ENCODE measurements at regions not wholly inside any gene's neighbourhood (a gene's known extent, or its start where the extent isn't known, plus 50 kb on each side); places are given as distances from the start of the nearest gene placed in this dataset.
"Not testable (repeated sequence)": the region's sequence is repeated elsewhere in the genome, so short reads cannot be mapped to it uniquely, and the experiment has no call there.

DNA sequence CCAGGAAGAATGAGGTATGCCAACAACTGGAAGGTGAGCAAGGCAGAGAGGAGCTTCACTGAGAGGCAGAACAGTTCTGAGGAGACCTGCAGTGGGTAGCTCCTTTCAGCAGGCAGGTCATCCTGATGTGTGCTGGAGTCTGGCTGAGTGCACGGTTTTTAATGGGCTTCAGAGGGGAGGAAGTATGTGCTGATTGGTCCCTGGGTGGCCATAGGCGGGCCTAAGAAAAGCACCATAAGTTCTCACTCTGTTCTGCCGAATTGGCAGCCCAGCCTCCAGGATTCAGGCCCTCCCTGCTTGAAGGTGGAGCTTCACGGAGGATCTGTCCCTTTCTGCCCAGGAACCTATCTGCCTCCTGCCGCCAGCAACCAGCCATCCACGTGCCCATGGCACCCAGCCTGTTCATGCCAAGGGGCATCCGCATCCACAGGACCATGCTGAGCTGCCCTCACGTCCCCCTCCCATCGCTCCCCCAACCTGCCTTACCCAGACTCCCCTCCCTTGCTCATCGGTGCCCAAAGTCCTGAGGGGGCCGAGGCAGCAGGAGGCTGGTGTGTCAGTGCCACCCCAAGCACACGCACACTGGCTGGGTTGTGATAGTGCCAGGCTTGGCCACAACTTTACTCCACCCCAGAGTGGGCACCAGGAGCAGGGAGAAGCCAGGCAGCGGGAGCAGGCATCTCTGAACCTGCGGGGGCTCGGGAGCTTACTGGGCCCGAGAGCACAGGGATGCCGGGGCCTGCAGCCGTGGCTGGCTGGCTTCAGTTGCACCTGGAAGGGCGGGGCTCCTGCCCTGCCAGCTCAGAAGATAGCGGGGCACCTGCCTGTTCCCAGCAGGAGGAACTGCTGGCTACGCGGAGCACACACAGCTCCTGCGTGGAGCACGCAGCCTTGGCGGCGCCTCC, 608.4 kb upstream of the FOXG1 start:
- no peaks in the 10 kb centered on the region for H3K27me3 ChIP-seq
- peaks cover 8% of the 10 kb centered on the region; the same call in 1 of the 2 replicates for H3K4me1 ChIP-seq
- no peaks in the 10 kb centered on the region for H3K36me3 ChIP-seq
- DNase-seq = no peak
- no peak overlapping the region for H3K4me3 ChIP-seq (ENCODE audit: low read depth, low read length)
- no peaks in the 10 kb centered on the region for H3K9me3 ChIP-seq
- TF ChIP-seq, protein P1, sequence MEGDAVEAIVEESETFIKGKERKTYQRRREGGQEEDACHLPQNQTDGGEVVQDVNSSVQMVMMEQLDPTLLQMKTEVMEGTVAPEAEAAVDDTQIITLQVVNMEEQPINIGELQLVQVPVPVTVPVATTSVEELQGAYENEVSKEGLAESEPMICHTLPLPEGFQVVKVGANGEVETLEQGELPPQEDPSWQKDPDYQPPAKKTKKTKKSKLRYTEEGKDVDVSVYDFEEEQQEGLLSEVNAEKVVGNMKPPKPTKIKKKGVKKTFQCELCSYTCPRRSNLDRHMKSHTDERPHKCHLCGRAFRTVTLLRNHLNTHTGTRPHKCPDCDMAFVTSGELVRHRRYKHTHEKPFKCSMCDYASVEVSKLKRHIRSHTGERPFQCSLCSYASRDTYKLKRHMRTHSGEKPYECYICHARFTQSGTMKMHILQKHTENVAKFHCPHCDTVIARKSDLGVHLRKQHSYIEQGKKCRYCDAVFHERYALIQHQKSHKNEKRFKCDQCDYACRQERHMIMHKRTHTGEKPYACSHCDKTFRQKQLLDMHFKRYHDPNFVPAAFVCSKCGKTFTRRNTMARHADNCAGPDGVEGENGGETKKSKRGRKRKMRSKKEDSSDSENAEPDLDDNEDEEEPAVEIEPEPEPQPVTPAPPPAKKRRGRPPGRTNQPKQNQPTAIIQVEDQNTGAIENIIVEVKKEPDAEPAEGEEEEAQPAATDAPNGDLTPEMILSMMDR (IDR thresholded peaks at IDR 0.05; ENCODE audit: low read depth, low read length) = no peak

DNA sequence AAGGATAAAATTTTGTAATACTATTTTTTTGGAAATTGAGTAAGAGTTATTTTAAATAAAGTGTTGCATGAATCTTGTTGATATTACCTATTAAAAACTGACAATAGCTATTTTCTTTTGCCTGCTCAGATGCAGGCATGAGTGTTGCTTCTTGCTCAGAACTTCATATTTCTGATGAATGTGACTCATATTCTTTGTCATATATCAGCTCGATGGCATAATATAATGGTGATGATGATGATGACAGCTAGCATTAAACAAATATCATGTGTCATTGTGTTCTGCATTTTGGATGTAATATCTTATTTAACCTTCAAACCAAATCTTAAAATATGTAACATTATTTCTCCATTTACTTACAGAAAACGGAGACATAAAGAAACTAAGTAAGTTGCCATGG, 605.5 kb upstream of the FOXG1 start:
- Histone ChIP-seq H3K4me1 (peaks cover 8% of the 10 kb centered on the region; the same call in 1 of the 2 replicates), H3K36me3 (no peaks in the 10 kb centered on the region), H3K9me3 (no peaks in the 10 kb centered on the region), H3K27me3 (no peaks in the 10 kb centered on the region), H3K4me3 (ENCODE audit: low read depth, low read length) (no peak overlapping the region)
- DNase-seq = no peak
- TF ChIP-seq, protein P1 (IDR thresholded peaks at IDR 0.05; ENCODE audit: low read depth, low read length) = no peak

DNA sequence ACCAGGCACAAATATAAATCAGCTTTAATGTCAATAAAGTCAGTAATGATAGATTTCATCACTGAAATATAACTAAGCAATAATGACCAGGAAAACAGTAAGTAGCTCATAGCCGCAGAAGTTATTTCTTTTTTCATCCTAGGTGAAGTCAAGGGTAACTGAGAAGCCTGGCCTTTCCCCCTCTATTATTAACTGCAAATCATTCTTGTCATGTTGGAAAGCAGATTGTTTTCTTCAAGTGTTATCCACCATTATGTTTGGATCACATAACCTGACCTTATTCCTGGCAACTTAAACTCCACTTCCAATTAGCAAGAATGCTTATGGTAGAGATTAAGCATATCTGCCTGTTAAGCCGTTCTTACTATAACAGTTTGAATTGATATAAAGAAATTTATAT, 603.4 kb upstream of the FOXG1 start:
- no peaks in the 10 kb centered on the region for H3K27me3 ChIP-seq
- H3K9me3 ChIP-seq = no peaks in the 10 kb centered on the region
- no peak for DNase-seq
- TF ChIP-seq, protein P1 (IDR thresholded peaks at IDR 0.05; ENCODE audit: low read depth, low read length) = no peak
- peaks cover 8% of the 10 kb centered on the region; the same call in 1 of the 2 replicates for H3K4me1 ChIP-seq
- H3K36me3 ChIP-seq = no peaks in the 10 kb centered on the region
- H3K4me3 ChIP-seq (ENCODE audit: low read depth, low read length) = no peak overlapping the region

DNA sequence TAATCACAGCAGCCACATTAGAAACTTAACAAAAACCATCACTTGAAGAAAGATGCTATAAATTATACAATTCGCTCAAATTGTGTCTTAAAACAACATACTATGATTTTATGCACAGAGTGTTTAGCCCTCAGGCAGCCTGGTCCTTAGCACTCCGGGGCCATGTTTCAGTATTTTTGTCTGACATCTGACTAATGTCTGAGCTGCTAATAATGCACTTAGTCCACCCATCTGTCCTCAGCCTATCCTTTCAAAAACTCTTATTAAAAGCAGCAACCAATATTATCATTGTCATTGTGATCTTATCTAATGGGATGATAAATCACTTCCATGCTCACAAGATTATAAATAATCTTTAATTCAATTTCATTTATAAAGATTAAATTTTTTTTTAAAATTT, 602.7 kb upstream of the FOXG1 start:
- Histone ChIP-seq H3K9me3 (no peaks in the 10 kb centered on the region), H3K4me1 (peaks cover 8% of the 10 kb centered on the region; the same call in 1 of the 2 replicates), H3K27me3 (no peaks in the 10 kb centered on the region), H3K36me3 (no peaks in the 10 kb centered on the region), H3K4me3 (ENCODE audit: low read depth, low read length) (no peak overlapping the region)
- TF ChIP-seq, protein P1 (IDR thresholded peaks at IDR 0.05; ENCODE audit: low read depth, low read length) = no peak
- DNase-seq = peak; percentile 67

DNA sequence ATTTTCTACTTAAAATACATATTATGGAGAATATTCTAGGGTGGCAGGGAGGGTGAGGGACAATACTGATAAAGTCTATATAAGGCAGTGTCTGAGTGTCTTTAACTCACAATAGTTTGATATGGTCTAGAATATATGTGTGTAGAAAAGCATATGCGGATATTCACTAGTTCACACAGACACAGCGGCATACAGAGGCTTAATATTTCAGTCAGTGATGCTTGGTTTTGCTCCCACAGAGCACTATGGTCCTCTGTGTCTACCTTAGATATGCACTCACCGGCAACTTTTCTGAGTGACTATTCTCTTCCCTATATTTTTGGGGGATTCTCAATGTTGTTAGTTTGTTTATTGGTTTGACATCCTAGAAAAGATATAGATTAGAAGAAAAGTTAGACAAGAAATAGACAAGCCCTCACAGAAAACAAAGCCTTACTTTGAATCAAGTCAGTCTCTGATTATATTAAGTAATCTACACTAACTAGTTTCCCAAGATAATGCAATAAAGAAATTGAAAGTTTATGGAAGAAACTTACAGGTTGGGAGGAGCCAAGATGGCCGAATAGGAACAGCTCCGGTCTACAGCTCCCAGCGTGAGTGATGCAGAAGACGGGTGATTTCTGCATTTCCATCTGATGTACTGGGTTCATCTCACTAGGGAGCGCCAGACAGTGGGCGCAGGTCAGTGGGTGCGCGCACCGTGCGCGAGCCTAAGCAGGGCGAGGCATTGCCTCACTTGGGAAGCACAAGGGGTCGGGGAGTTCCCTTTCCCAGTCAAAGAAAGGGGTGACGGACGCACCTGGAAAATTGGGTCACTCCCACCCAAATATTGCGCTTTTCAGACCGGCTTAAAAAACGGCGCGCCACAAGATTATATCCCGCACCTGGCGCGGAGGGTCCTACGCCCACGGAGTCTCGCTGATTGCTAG, 578.4 kb upstream of the FOXG1 start:
- not testable (repeated sequence) for H3K9me3 ChIP-seq; H3K36me3 ChIP-seq; H3K4me1 ChIP-seq; DNase-seq; H3K4me3 ChIP-seq (ENCODE audit: low read depth, low read length); H3K27me3 ChIP-seq

DNA sequence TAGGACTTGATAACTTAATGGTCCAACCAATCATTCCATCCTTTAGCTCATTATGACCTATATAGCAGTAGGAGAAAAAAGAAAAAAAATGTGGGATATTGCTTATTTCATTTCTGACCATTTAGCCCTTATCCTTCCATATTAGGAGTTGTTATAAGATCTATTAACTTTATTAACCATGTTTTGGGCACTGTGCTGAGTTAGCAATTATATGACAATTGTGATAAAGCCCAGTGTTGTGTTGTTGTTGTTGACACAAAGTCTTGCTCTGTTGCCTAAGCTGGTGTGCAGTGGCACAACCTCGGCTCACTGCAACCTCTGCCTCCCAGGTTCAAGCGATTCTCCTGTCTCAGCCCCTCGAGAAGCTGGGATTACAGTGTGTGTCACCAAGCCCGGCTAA, 569.7 kb upstream of the FOXG1 start:
- no peaks in the 10 kb centered on the region for H3K36me3 ChIP-seq
- TF ChIP-seq, protein P1 (IDR thresholded peaks at IDR 0.05; ENCODE audit: low read depth, low read length) = no peak
- H3K27me3 ChIP-seq = no peaks in the 10 kb centered on the region
- no peak overlapping the region for H3K4me3 ChIP-seq (ENCODE audit: low read depth, low read length)
- no peaks in the 10 kb centered on the region for H3K9me3 ChIP-seq
- H3K4me1 ChIP-seq = no peaks in the 10 kb centered on the region
- no peak for DNase-seq
